HG03064 (cell line): ENCODE measurements at regions not wholly inside any gene's neighbourhood (a gene's known extent, or its start where the extent isn't known, plus 50 kb on each side); places are given as distances from the start of the nearest gene placed in this dataset.

Source experiments
- ATAC-seq: cut with Tn5 transposase; IDR thresholded peaks from one replicate; pipeline ENCODE4 v1.9.1; 2021; ENCODE audit warnings: low read depth; ENCODE audit not compliant: unreplicated experiment

DNA sequence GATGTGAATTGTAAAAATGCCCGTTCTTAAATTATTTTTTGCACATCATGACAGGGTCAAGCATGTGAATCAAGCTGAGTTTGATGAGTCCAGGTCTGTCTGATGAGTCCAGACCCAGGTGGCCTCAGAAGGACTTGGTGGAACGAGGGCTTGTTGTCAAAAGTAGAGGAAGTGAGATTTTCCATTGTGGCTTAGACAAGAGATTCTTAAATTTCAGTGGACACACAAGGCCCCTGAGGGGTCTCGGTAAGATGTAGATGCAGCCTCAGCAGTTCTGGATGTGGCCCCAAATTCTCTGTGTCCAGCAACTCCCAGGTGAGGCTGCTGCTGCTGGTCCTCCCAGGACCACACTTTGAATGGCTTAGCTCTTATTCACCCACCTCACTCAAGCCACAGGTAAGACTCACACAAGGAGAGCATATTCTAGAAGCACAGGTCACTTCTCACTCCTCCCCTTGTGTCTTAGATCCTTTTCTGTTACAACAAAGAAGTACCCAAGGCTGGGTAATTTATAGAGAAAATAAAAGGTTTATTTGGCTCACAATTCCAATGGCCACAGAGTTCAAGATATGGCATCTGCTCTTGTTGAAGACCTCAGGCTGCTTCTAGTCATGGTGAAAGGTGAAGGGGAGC is 98.8 kb downstream of the GGTLC2 start:
- ATAC-seq = no peak

DNA sequence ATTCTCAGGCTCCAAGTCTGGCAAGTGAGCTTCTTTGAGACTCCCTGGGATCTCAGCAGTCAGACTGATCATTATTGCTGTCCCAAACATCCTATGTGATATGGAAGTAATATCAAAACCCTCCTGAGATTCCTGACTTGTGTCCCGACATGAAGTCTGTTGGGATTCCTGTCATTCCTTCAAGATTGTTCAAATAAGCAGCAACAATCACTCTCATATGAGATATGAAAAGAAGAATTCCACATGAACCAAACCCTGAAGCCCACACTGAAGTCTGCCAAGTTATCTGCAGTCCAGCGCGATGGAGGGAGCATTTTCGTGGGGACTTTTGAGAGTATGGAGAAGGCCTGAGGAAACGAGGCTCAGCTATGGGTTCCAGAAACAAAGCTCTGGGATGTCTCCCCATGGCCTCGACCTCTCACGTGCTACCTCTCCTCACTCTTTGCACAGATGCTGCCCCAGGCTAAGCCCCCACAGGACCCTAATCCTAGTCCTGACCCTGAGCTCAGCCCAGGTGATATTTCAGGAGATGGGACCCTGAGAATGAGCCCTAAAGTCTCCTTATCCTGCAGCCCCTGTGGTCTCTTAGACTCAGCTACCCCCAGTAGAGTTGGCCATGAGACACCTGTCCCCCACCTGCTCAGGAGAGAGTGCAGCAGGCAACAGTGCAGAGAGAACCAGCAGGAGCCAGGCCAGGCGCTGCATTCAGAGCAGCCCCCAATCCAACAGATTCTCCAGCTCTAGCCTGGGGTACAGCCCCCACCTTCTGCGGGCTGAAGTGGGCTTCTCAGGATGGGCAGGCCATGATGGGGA is 100.2 kb downstream of the GGTLC2 start:
- ATAC-seq = no peak

DNA sequence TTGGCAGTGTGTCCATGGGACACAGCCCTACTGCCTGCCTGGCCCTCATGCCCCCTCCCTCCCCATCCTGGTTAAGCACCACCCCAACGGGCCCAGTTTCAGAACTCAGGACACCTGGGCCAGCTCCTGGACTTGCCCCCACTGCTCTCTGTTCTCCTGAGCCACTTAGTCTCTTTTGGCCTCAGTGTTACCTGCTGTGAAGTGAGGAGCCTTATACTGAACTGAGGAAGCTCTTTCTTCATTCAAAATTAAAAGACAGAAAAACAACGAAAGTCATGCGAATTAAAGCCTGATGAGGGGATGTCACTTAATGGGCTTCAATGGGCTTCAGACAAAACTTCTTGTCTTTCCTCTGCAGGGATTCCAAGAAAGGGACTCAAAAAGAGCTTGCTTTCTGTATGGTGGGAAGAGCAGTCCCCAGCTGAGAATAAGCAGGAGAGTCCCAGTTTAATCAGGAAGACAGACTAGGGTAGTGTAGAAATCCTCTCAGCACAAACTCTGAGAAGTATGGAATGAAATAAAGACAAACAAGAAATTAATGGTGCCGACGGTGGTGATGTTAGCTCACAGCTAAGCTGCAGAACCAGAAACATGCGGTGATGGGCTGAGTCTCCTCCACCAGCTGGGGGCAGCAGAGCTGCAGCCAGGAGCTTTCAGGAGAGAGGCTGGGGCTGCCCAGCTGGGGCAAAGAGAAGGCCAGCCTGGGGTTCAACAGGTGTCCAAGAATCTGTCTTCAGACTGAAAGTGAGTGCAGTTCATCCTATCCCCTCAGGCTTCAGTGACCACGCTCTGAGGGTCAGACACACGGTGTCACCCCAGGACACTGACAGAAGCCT is 101.0 kb downstream of the GGTLC2 start:
- no peak for ATAC-seq

DNA sequence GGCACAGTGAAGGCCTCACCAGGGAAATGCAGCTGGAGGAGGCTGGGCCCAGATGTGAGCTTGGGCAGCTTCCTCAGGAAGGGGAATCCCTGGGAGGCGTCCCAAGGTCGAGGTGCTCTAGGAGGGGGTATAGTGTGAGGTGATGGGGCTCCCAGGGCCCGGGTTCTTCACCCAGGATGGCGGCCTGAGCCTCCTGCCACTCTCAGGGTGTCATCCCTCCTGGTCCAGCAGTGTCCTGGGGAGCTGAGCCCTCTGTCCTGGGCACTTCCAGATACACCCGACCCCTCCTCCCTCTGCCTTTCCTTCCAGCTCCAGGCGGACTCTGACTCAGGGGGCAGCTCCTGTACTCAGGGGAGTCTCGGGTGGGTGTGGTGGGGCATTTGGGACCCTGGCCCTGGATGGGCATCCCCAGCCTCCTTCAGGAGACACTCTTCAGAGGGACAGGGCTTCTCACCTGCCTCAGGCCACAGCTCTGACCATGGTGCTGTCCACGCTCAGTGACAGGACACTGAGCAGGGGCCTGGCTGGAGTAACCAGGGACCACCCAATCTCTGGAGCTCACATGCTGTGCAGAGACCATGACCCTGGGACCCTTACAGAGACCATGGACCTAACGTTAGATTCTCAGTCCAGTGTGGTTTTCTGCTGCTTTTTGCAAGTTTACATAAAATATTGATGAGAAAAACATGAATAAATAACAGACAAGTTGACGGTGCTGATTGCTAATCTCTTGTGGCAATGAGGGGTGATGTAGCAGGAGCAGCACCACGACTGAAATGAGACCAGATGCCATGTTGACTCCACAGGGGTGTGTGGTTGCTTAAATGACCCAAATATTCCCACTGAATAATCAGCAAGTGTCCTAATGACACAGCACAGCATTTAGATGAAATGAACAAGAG is 101.9 kb downstream of the GGTLC2 start:
- ATAC-seq = no peak

DNA sequence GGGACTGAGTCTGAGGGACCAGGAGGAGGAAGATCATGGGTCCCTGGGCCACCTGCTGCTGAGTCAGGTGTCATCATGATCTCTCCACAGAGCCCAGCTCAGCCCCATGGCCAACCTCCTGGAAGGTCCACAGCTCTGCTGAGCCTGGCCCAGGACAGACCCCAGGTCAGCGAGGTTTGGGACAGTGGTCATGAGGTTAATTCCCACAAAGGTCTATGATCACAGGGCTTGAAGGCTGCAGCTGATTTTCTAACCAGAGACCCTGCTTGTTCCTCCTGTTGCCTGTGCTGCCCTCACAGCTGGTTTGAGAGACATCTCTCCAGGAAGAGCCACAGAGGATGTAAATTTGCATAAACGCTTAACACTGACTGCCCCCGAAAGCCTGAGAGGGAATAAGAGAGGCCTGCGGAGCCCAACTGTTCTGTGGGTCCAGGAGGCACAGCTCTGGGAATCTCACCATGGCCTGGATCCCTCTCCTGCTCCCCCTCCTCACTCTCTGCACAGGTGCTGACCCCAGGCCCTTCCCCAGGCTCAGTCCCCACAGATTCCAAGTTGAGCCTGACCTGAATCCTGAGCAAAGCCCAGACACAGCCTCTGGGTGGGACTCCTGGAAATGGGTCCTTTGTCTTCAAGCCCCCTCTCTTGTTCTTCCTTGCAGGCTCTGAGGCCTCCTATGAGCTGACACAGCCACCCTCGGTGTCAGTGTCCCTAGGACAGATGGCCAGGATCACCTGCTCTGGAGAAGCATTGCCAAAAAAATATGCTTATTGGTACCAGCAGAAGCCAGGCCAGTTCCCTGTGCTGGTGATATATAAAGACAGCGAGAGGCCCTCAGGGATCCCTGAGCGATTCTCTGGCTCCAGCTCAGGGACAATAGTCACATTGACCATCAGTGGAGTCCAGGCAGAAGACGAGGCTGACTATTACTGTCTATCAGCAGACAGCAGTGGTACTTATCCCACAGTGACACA is 102.8 kb downstream of the GGTLC2 start:
- ATAC-seq = no peak

DNA sequence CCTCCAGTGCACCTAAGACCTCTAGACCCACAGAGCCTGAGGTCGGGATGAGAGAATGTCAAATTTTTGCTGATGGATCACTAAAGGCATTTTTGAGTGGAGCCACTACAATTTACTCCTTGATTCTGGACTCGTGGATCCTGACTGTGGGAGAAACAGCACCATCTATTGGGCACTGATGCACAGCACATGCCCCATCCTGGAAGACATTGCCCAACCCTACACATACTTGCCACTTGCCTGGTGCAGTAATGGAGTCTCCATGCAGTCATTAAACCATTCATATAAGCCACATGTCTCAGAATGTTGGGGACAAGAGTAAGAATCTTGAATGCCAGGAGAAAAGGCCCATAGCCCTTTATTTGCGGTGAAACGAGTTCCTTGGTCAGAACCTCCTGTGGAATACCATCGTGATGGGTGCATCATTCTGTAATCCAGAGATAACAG is 103.9 kb downstream of the GGTLC2 start:
- ATAC-seq = no peak

DNA sequence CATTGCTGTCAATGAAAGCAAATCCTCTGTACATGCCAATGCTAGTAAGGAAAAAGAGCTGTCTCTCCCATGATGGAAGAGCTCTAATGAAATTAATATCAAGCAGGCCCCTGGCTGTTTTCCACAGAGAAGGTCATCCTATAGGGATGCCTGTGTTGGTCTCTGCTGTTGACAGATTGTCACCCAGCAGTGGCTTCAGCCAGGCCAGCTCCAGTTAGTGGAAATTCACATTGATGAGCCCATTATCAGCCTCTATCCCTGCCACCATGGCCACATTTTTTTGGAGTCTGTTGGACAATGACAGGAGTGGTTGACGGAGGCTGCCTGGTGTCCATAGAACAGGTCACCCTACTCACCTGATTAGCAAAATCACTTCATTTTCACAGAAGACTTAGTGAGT is 104.3 kb downstream of the GGTLC2 start:
- ATAC-seq = no peak

DNA sequence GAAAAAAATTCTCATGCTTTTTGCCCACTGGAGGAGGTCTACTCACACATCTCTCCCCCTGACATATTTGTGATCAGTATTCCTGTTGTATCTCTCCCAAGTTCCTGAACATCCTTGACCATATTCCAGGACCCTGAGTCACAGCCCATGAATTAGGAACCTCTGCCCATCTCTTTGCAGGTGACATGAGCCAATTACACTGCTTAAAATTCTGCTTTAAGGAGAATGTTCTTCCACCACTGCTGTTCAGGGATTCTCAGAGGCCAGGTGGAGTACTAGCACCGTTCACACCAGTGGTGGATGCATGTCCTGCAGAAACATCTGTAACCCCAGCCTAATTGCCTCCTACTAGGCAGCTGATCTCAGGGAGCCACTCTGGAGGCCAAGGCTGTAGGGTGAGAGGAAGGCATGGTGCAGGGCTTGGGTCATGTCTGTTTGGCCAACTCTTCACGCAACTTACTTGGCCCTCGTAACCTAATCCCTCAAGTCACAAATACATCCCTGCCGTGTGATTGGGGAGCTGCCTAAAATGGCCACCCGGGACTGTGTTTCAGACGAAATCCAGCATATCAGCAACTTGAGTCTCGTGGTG is 104.8 kb downstream of the GGTLC2 start:
- ATAC-seq = no peak

DNA sequence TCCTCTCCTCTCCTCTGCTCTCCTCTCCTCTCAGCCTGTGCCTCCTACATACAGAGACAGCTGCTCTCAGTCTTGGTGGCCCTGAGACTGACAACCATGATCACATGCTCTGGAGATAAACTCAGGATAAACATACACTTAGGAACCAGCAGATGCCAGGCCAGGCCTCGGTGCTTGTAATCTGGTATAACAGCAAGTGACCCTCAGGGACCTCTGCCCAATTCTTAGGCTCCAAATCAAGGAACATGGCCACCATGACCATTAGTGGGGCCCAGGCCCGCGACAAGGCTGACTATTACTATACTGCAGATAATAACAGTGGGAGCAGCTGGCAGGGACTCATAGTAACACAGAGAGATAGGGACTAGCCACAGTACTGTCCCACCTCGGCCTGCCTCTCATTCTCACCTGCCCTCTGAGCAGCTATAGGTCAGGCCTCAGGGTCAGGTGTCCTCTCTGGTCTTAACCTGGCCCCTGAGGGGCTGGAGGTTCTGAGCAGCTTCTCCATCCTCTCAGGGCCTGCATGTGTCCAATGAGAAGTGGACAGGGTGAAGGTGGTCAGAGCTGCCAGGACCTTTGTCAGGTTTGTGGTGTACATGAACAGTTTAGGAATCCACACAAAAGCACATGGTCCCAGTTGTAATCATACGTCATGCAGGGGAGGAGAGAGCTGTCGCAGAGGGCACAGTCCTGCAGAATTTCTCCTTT is 106.1 kb downstream of the GGTLC2 start:
- no peak for ATAC-seq

DNA sequence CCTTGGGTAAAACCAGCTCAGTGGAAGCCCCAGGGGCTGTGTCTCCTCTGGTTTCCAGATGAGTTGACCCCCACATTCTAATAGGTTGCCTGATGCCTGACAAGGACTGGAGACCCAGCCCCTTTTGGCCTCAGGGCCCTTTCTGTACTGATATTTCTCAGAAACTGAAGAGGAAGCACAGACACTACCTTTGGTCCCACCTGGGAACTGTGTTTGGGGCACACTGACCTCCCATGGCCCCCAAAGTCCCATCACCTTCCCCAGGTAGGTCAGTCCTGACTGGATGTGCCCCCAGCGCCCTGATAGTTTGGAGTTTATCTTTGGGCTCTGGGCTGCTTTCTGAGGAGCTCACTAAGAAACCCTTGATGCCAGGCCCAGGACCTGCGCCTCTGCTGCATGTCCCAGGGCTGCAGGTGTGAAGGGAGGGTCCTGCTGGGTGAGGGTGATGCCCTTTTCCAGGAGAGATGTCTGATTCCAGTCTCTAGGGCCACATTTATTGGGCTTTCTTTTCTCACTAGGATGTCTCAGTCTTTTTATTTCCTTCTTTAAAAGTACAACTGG is 106.7 kb downstream of the GGTLC2 start:
- no peak for ATAC-seq

DNA sequence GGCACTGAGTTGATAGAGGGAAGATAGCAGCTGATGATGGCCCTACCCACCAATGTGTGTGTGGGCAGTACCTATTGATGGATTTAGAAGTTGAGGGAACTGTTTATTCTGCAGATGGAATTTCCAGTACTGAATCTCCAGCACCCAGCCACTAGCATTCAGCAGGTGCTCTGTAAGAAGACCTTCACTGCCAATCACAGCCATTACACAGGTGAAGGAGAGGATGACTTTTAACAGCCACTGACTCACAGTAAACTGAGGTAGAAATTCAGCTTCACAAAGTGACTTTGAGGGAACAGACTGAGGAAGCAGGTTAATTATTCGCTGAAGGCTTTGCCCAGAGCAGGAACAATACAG is 107.8 kb downstream of the GGTLC2 start:
- ATAC-seq = no peak

DNA sequence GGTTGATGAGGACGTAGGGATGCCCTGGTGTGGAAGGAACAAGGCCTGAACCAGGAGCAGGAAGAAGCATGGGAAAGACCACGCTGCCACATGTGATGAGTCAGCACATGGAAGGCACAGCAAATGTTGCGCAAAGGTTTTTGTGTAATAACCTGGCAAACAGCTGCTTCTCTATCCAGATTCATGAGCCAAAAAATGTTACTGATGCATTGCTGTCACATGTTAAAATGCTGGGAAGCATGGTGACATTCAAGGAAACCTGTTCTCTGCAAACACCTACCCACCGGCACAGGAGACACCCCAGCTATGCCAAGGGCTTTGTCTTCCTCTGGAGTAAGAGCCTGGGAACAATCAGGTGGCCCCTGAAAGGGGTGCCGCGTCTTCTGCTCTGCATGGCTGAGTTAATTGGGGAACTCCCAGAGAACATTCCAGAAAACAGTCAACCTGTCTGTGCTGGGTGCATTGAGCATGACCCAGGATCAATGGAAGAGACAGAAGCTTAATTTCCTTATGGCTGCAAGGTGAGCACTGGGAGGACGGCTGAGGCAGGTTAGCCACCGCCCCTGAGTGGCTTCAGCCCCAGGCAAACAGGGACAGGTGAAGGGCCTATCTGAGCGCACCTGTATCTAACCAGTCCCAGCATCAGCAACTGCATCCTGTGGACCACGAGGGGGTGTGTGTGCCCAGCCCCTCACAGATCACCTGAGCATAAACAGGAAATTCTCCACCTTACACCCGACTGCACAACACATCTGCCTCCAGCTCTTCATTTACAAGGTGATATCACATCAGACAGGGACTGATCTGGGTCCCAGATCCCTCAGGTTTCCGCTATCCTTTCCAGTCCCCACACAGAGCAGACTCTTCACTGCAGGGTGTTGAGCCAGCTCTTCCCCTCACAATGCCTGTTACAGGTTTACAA is 108.4 kb downstream of the GGTLC2 start:
- ATAC-seq = no peak

DNA sequence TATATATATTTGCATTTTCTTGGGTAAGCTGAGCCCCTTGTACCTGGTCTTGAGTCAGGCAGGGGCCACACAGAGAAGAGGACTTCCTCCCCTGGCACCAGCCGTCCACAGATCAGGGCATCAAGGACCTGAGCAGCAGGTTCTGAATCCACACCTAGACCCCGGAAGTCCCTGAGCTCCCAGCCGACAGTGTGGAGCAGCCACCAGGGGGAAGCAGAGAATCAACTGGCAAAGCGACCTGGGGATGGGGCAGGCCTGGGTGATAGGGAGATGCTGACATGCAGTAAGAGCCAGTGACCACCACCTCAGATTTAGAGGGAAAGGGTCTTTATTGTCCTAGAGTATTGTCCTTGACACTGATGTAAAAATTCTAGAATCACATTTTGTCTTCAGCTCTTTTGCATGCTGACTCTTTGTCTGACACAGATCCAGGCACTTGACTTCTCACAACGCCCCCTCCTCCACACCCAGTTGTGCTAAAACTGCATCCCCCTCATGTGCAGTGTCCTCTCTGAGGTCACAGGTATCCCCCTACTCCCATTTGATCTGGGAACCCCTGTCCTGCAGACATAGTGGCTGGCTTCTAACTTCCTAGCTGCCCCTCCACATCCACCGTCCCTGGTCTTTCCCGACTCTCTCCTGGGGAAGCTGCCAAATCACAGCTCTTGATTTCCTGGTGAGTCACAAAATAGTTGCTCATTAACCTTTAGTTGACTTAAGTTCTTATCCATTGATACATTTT is 109.3 kb downstream of the GGTLC2 start:
- ATAC-seq = no peak

DNA sequence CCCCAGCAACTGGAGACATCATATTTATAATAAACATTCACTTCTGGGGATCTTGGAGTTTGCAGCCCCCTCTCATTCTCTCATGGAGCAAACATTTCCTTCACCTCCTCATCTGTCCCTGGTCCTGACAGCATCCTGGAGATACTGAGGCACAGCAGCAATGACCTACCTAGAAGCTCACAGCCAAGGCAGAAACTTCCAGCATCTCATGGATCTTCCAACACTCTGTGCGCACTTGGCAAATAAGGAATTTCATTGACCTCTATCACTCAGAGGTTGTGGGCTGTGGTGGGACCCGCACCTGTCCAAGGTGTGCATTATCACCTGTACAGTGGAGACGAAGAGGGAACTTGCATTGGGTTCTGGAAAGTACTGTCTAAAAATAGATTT is 109.8 kb downstream of the GGTLC2 start:
- ATAC-seq = no peak

DNA sequence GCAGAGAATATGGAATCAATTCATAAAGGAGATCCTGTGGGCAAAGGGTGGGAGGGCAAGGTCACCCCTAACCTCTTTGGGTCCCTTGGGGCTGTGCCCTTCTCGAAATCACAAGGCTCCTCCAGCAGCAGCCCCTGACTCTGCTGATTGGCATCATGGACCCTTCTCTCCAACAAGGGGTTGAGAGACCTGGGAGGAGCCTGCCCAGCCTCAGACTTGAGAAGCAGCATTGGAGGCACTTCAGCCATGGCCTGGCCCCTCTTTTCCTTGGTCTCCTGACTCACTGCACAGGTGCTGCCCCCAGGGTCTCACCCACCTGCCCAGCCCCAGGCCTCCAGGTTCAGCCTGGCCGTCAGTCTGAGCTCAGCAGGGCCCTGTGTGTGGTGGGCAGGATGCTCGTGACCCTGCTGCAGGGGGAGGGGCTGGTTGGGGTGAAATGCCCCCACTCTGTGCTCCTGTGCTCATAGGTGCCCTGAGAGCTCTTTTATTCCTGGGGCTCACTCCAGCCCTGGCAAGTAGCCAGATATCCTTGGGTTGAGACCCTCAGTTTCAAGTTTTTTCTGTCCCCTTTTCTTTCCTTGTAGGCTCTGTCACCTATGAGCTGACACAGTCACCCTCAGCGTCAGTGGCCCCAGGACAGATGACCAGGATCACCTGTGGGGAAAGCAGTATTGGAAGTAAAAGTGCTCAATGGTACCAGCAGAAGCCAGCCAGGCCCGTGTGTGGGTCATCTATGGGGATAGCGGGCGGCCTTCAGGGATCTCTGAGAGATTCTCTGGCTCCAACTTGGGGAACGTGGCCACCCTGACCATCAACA is 110.8 kb downstream of the GGTLC2 start:
- no peak for ATAC-seq

DNA sequence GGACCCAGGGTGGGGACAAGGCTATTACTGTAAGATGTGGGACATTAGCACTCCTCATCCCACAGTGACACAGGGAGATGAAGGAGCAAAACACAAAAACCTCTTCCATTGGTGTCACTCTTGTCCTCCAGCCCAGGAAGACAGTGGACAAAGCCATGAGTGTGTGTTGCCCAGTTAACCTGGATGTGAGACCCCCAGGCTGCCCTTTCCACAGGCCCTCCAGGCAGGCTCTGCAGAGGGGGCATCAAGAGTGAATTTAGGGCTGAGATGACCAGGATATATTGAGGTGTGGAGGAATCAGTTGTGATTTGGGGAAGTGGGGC is 111.3 kb downstream of the GGTLC2 start:
- no peak for ATAC-seq
